Hindlimb muscle (tissue), 1 donor: ENCODE measurements at regions not wholly inside any gene's neighbourhood (a gene's known extent, or its start where the extent isn't known, plus 50 kb on each side); places are given as distances from the start of the nearest gene placed in this dataset.

Experiments
- DNase-seq: peaks from one replicate; pipeline ENCODE4 v3.0.0-alpha.2; 2013

- DNase-seq, result no peak
Observed at GRCh38 chr17:5635949-5636348, 51.6 kb upstream of the NLRP1 start.

GRCh38 chr17:5638596-5638995, 54.3 kb upstream of the NLRP1 start:
- no peak for DNase-seq

GRCh38 chr17:5640726-5641125, 56.4 kb upstream of the NLRP1 start:
- DNase-seq, result no peak

GRCh38 chr17:5642752-5643151, 58.4 kb upstream of the NLRP1 start:
- no peak for DNase-seq

GRCh38 chr17:5644065-5644464, 59.8 kb upstream of the NLRP1 start:
- DNase-seq, result no peak

- DNase-seq, result no peak
Observed at GRCh38 chr17:5651348-5651747, 67.0 kb upstream of the NLRP1 start.

GRCh38 chr17:5661491-5662125, 77.3 kb upstream of the NLRP1 start:
- no peak for DNase-seq

- DNase-seq, result no peak
Observed at GRCh38 chr17:5662409-5663085, 78.2 kb upstream of the NLRP1 start.

- peak; percentile 20 for DNase-seq
Observed at GRCh38 chr17:5665164-5665563, 80.9 kb upstream of the NLRP1 start.

- DNase-seq, result no peak
Observed at GRCh38 chr17:5667871-5668270, 83.6 kb upstream of the NLRP1 start.

- no peak for DNase-seq
Observed at GRCh38 chr17:5668557-5669138, 84.3 kb upstream of the NLRP1 start.

- no peak for DNase-seq
Observed at GRCh38 chr17:5669191-5669590, 84.9 kb upstream of the NLRP1 start.

GRCh38 chr17:5672141-5672540, 87.8 kb upstream of the NLRP1 start:
- no peak for DNase-seq

GRCh38 chr17:5672815-5673430, 88.6 kb upstream of the NLRP1 start:
- DNase-seq, result no peak

- no peak for DNase-seq
Observed at GRCh38 chr17:5675625-5676421, 91.5 kb upstream of the NLRP1 start.

- DNase-seq, result no peak
Observed at GRCh38 chr17:5677620-5678019, 93.3 kb upstream of the NLRP1 start.

GRCh38 chr17:5678171-5678570, 93.9 kb upstream of the NLRP1 start:
- no peak for DNase-seq

- no peak for DNase-seq
Observed at GRCh38 chr17:5680766-5681165, 96.5 kb upstream of the NLRP1 start.

- DNase-seq, result no peak
Observed at GRCh38 chr17:5683241-5683640, 98.9 kb upstream of the NLRP1 start.

GRCh38 chr17:5686074-5686635, 101.8 kb upstream of the NLRP1 start:
- DNase-seq, result no peak

- DNase-seq, result no peak
Observed at GRCh38 chr17:5687646-5688045, 103.3 kb upstream of the NLRP1 start.

- no peak for DNase-seq
Observed at GRCh38 chr17:5693821-5694220, 109.5 kb upstream of the NLRP1 start.

- no peak for DNase-seq
Observed at GRCh38 chr17:5694551-5694950, 110.2 kb upstream of the NLRP1 start.
